K562 (cell line): ENCODE measurements at regions not wholly inside any gene's neighbourhood (a gene's known extent, or its start where the extent isn't known, plus 50 kb on each side); places are given as distances from the start of the nearest gene placed in this dataset.

Experiments used
- TEAD2 ChIP-seq: fragments of 450-650 bp; IDR thresholded peaks from 2 replicates; pipeline ENCODE4 v1.6.1; 2016; ENCODE audit warnings: missing genetic modification characterization, control low read depth, missing compliant biosample characterization
- THRAP3 ChIP-seq: fragments of 450-650 bp; IDR thresholded peaks from 2 replicates; pipeline ENCODE4 v1.6.1; 2016; ENCODE audit warnings: mild to moderate bottlenecking, inconsistent platforms, borderline replicate concordance
- ZNF232 ChIP-seq: sonication (generic); formaldehyde crosslinking; IDR thresholded peaks from 2 replicates; pipeline ENCODE4 v1.8.0; 2022; ENCODE audit warnings: mild to moderate bottlenecking, missing genetic modification reagents
- ZNF785 ChIP-seq: fragments of 250-450 bp; sonication (Bioruptor Pico); IDR thresholded peaks from 2 replicates; pipeline ENCODE4 v1.4.0; 2020; ENCODE audit warnings: mild to moderate bottlenecking
- TF ChIP-seq, protein P1 (sequence below), 2 experiments: fragments of 150-350 bp in 1 of 2; IDR thresholded peaks; 2 replicates each; pipeline ENCODE4 v1.6.1; 2012 to 2016; ENCODE audit warnings: low read depth in 2 of 2, low read length in 2 of 2, mild to moderate bottlenecking in 1 of 2, moderate library complexity in 1 of 2
- TF ChIP-seq, protein P2 (sequence below): fragments of 450-650 bp; formaldehyde crosslinking; IDR thresholded peaks from 2 replicates; pipeline ENCODE4 v1.4.0; 2020; ENCODE audit warnings: mild to moderate bottlenecking, mixed read lengths

DNA sequence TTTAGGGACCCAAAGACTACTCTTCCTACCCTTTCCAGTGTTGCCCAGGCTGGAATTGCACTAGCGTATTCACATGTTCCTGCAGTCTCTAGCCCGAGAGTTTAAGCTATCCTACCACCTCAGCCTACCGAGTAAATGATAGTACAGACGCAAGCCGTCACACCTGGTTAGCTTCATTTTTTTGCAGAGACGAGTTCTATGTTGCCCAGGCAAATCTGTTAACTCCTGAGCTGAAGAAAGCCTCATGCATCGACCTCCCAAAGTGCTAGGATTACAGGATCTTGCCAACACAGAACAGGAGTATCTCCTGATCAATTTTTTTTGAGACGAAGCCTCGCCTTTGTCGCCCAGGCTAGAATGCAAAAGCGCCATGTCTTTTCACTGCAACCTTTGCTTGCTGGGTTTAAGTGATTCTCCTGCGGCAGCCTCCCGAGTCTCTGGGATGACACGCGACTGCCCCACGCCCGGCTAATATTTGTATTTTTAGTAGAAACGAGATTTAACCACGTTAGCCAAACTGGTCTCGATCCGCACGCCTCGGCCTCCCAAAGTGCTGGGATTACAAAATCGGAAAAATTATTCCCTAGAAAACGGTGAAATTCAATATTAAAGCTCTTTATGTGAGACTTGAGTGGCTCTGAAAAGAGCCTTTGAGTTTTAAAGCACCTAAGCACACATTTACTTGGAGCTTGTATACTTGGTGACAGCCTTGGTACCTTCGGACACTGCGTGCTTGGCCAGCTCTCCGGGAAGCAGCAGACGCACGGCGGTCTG lies 128.5 kb downstream of the HFE start (continued):
- TF ChIP-seq THRAP3, result peak; percentile 79; the same call in 1 of the 2 replicates
- peak; percentile 89 for TF ChIP-seq ZNF232 (CRISPR knock-in tag)
- TF ChIP-seq, protein P1, sequence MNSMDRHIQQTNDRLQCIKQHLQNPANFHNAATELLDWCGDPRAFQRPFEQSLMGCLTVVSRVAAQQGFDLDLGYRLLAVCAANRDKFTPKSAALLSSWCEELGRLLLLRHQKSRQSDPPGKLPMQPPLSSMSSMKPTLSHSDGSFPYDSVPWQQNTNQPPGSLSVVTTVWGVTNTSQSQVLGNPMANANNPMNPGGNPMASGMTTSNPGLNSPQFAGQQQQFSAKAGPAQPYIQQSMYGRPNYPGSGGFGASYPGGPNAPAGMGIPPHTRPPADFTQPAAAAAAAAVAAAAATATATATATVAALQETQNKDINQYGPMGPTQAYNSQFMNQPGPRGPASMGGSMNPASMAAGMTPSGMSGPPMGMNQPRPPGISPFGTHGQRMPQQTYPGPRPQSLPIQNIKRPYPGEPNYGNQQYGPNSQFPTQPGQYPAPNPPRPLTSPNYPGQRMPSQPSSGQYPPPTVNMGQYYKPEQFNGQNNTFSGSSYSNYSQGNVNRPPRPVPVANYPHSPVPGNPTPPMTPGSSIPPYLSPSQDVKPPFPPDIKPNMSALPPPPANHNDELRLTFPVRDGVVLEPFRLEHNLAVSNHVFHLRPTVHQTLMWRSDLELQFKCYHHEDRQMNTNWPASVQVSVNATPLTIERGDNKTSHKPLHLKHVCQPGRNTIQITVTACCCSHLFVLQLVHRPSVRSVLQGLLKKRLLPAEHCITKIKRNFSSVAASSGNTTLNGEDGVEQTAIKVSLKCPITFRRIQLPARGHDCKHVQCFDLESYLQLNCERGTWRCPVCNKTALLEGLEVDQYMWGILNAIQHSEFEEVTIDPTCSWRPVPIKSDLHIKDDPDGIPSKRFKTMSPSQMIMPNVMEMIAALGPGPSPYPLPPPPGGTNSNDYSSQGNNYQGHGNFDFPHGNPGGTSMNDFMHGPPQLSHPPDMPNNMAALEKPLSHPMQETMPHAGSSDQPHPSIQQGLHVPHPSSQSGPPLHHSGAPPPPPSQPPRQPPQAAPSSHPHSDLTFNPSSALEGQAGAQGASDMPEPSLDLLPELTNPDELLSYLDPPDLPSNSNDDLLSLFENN (IDR thresholded peaks at IDR 0.05; ENCODE audit: low read depth in 2 of 2, low read length in 2 of 2), result no peak
- TF ChIP-seq TEAD2, result no peak
- TF ChIP-seq, protein P2, sequence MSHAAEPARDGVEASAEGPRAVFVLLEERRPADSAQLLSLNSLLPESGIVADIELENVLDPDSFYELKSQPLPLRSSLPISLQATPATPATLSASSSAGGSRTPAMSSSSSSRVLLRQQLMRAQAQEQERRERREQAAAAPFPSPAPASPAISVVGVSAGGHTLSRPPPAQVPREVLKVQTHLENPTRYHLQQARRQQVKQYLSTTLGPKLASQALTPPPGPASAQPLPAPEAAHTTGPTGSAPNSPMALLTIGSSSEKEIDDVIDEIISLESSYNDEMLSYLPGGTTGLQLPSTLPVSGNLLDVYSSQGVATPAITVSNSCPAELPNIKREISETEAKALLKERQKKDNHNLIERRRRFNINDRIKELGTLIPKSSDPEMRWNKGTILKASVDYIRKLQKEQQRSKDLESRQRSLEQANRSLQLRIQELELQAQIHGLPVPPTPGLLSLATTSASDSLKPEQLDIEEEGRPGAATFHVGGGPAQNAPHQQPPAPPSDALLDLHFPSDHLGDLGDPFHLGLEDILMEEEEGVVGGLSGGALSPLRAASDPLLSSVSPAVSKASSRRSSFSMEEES (CRISPR knock-in tag), result no peak
- no peak for TF ChIP-seq ZNF785 (CRISPR knock-in tag)
